Muscle of leg (tissue), 3 donors: ENCODE measurements at regions not wholly inside any gene's neighbourhood (a gene's known extent, or its start where the extent isn't known, plus 50 kb on each side); places are given as distances from the start of the nearest gene placed in this dataset.

Source experiments
- DNase-seq: peaks from one replicate; pipeline ENCODE4 v3.0.0; 2013
- H3K27ac ChIP-seq: one replicate; pipeline ENCODE4 v1.5.1; 2013; ENCODE audit warnings: mild to moderate bottlenecking, low read length, control low read depth
- H3K27me3 ChIP-seq: one replicate; pipeline ENCODE4 v1.6.1; 2013; ENCODE audit warnings: low read length; ENCODE audit not compliant: control insufficient read depth, insufficient read depth
- H3K36me3 ChIP-seq: one replicate; pipeline ENCODE4 v1.6.1; 2013; ENCODE audit warnings: low read length; ENCODE audit not compliant: control insufficient read depth, insufficient read depth
- H3K4me1 ChIP-seq: one replicate; pipeline ENCODE4 v1.6.1; 2013; ENCODE audit warnings: low read length; ENCODE audit not compliant: control insufficient read depth, insufficient read depth
- H3K4me3 ChIP-seq: one replicate; pipeline ENCODE4 v1.5.1; 2013; ENCODE audit warnings: low read length, control low read depth
- H3K9me3 ChIP-seq: replicated peaks from 2 replicates; pipeline ENCODE4 v1.6.1; 2013; ENCODE audit warnings: low read depth, low read length; ENCODE audit not compliant: control insufficient read depth
- WGBS: methylation state at CpG from one replicate; pipeline ENCODE4 v1.1.5; 2013; ENCODE audit warnings: missing lambda C conversion rate; ENCODE audit not compliant: insufficient coverage; 5-methylcytosine and 5-hydroxymethylcytosine counted together

DNA sequence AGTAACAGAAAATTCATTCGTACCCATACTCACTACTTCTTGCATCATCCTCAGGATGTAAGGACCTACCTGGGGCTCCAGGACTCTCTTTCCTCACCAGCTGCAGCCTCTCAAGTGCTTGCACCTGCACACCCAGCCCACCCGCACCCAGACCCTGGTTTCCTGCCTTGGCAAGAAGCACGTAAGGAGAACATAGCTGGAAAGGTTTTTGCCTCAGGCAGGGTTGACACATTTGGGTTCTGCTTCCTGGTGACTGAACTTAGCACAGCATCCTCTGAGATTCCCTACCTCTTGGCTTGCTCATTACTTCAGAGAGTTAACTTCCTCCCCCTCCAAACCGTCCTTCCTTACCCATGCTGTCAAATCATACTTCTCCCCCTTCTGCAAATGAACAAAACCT is 556.9 kb downstream of the CD83 start:
- WGBS, result 90% methylated on average over 3 of the region's 4 CpGs

GRCh38 chr6:14674867-14675648 is 557.5 kb downstream of the CD83 start:
- no peak for DNase-seq
- no peak overlapping the region for H3K4me3 ChIP-seq
- H3K36me3 ChIP-seq, result no peaks in the 10 kb centered on the region
- peaks cover 3% of the 10 kb centered on the region for H3K27me3 ChIP-seq
- no peak overlapping the region for H3K27ac ChIP-seq
- peaks cover 10% of the 10 kb centered on the region for H3K4me1 ChIP-seq
- 82% methylated on average over 2 of the region's 7 CpGs for WGBS
- H3K9me3 ChIP-seq, result no peaks in the 10 kb centered on the region

More for the DNA sequence above, 556.9 kb downstream of the CD83 start:
- H3K4me3 ChIP-seq, result no peak overlapping the region
- H3K27ac ChIP-seq, result no peak overlapping the region
- H3K27me3 ChIP-seq, result peaks cover 3% of the 10 kb centered on the region
- H3K36me3 ChIP-seq, result no peaks in the 10 kb centered on the region
- H3K4me1 ChIP-seq, result peaks cover 10% of the 10 kb centered on the region
- H3K9me3 ChIP-seq, result no peaks in the 10 kb centered on the region
- DNase-seq, result no peak

DNA sequence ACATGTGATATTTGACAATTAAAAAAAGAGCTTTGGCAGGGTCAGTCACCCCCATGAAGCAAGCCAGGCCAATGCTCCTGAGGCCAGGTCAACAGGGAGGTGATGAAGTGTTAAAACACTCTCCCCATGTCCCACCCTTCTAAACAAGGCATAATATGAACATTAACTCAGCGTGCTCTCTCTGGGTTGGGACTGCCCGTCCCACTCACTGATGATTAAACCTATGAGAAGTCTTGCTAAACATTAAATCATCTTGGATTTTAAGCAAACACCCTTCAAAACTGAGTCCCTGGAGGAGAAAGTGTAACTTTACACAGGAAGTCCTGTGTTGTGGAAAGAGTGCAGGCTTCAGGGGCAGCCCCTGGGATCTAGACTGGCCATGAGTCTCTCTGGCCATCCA is 558.5 kb downstream of the CD83 start:
- peaks cover 8% of the 10 kb centered on the region for H3K4me1 ChIP-seq
- DNase-seq, result peak; percentile 58

GRCh38 chr6:14676977-14677781 is 559.6 kb downstream of the CD83 start:
- no peaks in the 10 kb centered on the region for H3K9me3 ChIP-seq
- DNase-seq, result no peak
- no peaks in the 10 kb centered on the region for H3K36me3 ChIP-seq
- 96% methylated on average over 18 of the region's 19 CpGs for WGBS
- no peak overlapping the region for H3K4me3 ChIP-seq
- no peaks in the 10 kb centered on the region for H3K27me3 ChIP-seq
- no peaks in the 10 kb centered on the region for H3K4me1 ChIP-seq
- H3K27ac ChIP-seq, result no peak overlapping the region

More for the DNA sequence above, 558.5 kb downstream of the CD83 start:
- Histone ChIP-seq H3K9me3 (no peaks in the 10 kb centered on the region), H3K27ac (no peak overlapping the region), H3K27me3 (no peaks in the 10 kb centered on the region), H3K4me3 (no peak overlapping the region), H3K36me3 (no peaks in the 10 kb centered on the region)
- no CpG with 5 or more reads among the region's 2 CpGs for WGBS

DNA sequence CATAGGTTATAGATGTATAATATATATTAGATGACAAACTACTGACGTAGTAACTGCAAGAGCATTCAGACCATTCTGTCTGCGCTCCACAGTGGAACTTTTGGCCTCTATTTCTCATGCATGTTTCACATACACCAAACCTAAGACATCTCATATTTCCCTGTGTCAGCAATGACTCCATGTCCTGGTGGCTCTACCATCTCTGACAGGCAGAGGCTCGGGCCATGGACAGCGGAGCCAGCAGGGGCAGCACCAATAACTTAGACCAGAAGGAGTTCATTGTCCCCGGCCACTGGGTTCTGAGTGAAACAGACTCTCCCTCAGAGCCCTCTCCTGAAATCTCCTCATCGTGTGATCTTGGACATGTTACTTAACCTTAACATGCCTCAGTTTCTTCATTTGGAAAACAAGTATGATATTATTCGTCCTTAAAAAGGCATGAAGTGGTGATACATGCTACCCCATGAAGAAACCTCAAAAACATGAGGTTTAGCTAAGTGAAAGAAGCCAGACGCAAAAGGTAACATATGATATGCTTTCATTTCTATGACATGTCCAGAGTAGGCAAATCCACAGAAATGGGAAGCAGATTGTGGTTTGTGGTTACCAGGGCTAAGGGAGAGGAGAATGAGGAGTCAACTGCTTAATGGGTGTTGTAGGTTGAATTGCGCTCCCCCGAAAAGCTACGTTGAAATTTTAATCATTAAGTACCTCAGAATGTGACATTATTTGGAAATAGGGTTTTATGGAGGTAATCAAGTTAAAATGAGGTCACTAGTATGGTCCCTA is 564.0 kb upstream of the JARID2 start:
- DNase-seq, result peak; percentile 36
- H3K4me1 ChIP-seq, result no peaks in the 10 kb centered on the region
- no peak overlapping the region for H3K27ac ChIP-seq
- no peaks in the 10 kb centered on the region for H3K9me3 ChIP-seq
- H3K27me3 ChIP-seq, result peaks cover 2% of the 10 kb centered on the region
- H3K4me3 ChIP-seq, result no peak overlapping the region
- WGBS, result 83% methylated on average over 2 of the region's 11 CpGs
- H3K36me3 ChIP-seq, result no peaks in the 10 kb centered on the region

GRCh38 chr6:14682812-14683211 is 563.1 kb upstream of the JARID2 start:
- Histone ChIP-seq H3K4me1 (no peaks in the 10 kb centered on the region), H3K4me3 (no peak overlapping the region), H3K9me3 (no peaks in the 10 kb centered on the region), H3K27ac (no peak overlapping the region), H3K27me3 (peaks cover 2% of the 10 kb centered on the region), H3K36me3 (no peaks in the 10 kb centered on the region)
- no CpG with 5 or more reads among the region's 1 CpG for WGBS
- DNase-seq, result no peak

DNA sequence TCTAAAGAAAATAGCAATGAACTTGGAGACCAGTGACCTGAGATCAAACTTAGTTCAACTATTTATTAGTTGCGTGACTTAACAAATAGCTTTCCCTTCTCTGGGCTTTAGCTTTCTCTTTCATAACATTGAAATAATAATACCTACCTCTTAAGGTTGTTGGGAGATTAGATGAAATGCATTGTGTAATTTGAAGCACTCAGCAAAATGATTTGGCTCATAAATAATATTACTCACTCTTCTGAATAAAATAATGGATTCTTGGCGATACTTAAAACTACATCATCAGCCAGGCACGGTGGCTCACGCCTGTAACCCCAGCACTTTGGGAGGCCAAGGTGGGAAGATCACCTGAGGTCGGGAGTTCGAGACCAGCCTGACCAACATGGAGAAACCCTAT is 556.2 kb upstream of the JARID2 start:
- no peak overlapping the region for H3K4me3 ChIP-seq

DNA sequence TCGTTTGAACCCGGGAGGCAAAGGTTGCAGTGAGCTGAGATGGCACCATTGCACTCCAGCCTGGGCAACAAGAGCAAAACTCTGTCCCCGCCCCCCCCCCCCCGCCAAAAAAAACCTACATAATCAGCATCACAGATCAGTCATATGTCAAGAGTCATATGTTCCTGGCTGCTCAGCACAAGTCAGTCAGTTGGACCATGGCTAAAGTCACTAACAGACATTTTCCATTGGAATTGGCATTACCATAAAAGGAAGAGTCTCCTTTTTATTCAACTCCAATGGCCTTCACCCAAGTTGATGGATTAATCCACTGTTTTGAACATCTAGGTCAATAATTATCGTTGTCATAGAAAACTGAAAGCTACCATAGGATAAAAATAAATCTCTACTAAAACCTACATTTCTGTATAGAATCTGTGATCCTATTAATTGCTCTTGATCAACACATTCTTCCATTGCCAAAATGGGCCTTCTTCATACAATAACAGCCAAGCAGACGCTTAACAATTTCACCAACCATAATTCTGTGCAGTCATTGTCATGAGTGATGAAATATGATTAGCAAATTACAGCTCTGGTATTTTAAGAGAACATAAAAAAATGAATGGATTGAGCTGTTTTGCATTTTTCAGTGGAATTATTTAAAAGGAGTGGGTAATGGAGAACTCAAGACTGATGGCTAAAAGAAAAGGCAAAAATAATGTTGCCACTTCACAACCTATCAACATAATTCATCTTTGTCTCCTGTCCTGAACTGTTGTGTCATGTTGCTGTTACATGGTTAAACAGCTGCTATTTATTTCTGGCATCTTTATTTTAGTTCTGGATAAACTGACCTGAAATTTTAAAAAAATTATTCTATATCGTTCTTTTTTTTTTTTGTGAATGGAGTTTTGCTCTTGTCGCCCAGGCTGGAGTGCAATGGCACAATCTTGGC is 555.5 kb upstream of the JARID2 start:
- no peak for DNase-seq
- Histone ChIP-seq H3K4me3 (no peak overlapping the region), H3K27me3 (no peaks in the 10 kb centered on the region), H3K36me3 (no peaks in the 10 kb centered on the region), H3K27ac (no peak overlapping the region), H3K9me3 (no peaks in the 10 kb centered on the region), H3K4me1 (no peaks in the 10 kb centered on the region)
- no CpG with 5 or more reads among the region's 8 CpGs for WGBS

More for the DNA sequence above, 556.2 kb upstream of the JARID2 start:
- WGBS, result 78% methylated on average over 4 of the region's 6 CpGs
- no peaks in the 10 kb centered on the region for H3K9me3 ChIP-seq
- no peak for DNase-seq
- no peaks in the 10 kb centered on the region for H3K36me3 ChIP-seq
- H3K27ac ChIP-seq, result no peak overlapping the region
- no peaks in the 10 kb centered on the region for H3K27me3 ChIP-seq
- H3K4me1 ChIP-seq, result no peaks in the 10 kb centered on the region

DNA sequence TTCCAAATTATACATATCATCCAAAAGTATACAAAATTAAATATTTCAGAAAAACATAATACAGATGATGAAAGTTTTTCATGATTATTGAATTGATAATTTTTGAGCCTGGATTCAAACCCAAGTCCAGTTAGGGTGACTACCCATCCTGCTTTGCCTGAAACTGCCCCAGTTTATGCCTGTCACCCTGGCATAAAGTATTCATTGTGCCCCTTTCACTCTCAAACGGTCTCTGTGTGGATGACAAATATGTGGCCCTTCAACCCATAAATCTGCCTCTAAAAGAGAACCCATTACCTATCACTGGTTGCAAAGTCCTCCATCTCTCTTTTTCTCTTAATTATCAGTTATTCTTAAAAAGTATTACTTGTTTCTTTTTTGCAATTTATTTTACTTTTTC is 553.7 kb upstream of the JARID2 start:
- no CpG with 5 or more reads among the region's 1 CpG for WGBS

More for the DNA sequence above, 553.7 kb upstream of the JARID2 start:
- no peak overlapping the region for H3K4me3 ChIP-seq
- H3K4me1 ChIP-seq, result no peaks in the 10 kb centered on the region
- no peaks in the 10 kb centered on the region for H3K9me3 ChIP-seq
- no peak for DNase-seq
- H3K27ac ChIP-seq, result no peak overlapping the region
- no peaks in the 10 kb centered on the region for H3K27me3 ChIP-seq
- no peaks in the 10 kb centered on the region for H3K36me3 ChIP-seq
